ENCODE measurements at regions not wholly inside any gene's neighbourhood (a gene's known extent, or its start where the extent isn't known, plus 50 kb on each side); places are given as distances from the start of the nearest gene placed in this dataset.

GRCh38 chr5:4048398-4048797 is 452.8 kb downstream of the IRX1 start:
- Histone ChIP-seq H3K4me1 (no peaks in the 10 kb centered on the region), H3K36me3 (no peaks in the 10 kb centered on the region), H3K27ac (no peak overlapping the region), H3K4me3 (no peak overlapping the region), H3K9me3 (no peaks in the 10 kb centered on the region), H3K27me3 (no peaks in the 10 kb centered on the region)
- no peak for TF ChIP-seq POLR2A (IDR thresholded peaks at IDR 0.05)
- no peak for TF ChIP-seq CTCF (IDR thresholded peaks at IDR 0.05)
- TF ChIP-seq POLR2AphosphoS5 (IDR thresholded peaks at IDR 0.05), result no peak
- intact Hi-C loops (cut with DNase I; ENCODE audit: low total_unique reads), result no loop called here
- DNase-seq, result no peak
- WGBS, 5 donors, result 67 to 81% (median 77%) methylated on average over 4 of the region's 4 CpGs

- no peak for TF ChIP-seq EP300 (IDR thresholded peaks at IDR 0.05)
- no peak for TF ChIP-seq CTCF (IDR thresholded peaks at IDR 0.05)
- TF ChIP-seq POLR2AphosphoS5 (IDR thresholded peaks at IDR 0.05), result no peak
- TF ChIP-seq POLR2A (IDR thresholded peaks at IDR 0.05), result no peak
- no peaks in the 10 kb centered on the region for H3K4me1 ChIP-seq
- DNase-seq, result no peak
- intact Hi-C loops (cut with DNase I; ENCODE audit: low total_unique reads), result no loop called here
- no peak overlapping the region for H3K4me3 ChIP-seq
- WGBS, 5 donors, result 70 to 83% (median 81%) methylated on average over 6 of the region's 6 CpGs
- H3K27me3 ChIP-seq, result no peaks in the 10 kb centered on the region
- no peak overlapping the region for H3K27ac ChIP-seq
- no peaks in the 10 kb centered on the region for H3K9me3 ChIP-seq
- H3K36me3 ChIP-seq, result no peaks in the 10 kb centered on the region
Observed at GRCh38 chr5:4050203-4050602, 454.6 kb downstream of the IRX1 start.

- WGBS, 5 donors, result 68 to 81% (median 74%) methylated on average over 4 of the region's 4 CpGs
Observed at GRCh38 chr5:4053136-4053535, 457.5 kb downstream of the IRX1 start.

GRCh38 chr5:4054092-4054491 is 458.5 kb downstream of the IRX1 start:
- H3K27me3 ChIP-seq, result no peaks in the 10 kb centered on the region
- peak in 1 of 2 donors; percentile 32 for DNase-seq
- TF ChIP-seq POLR2AphosphoS5 (IDR thresholded peaks at IDR 0.05), result no peak
- TF ChIP-seq CTCF (IDR thresholded peaks at IDR 0.05), result no peak
- no peak for TF ChIP-seq POLR2A (IDR thresholded peaks at IDR 0.05)
- TF ChIP-seq EP300 (IDR thresholded peaks at IDR 0.05), result no peak
- no peak overlapping the region for H3K27ac ChIP-seq
- intact Hi-C loops (cut with DNase I; ENCODE audit: low total_unique reads), result no loop called here
- H3K4me3 ChIP-seq, result no peak overlapping the region
- no peaks in the 10 kb centered on the region for H3K9me3 ChIP-seq
- H3K4me1 ChIP-seq, result no peaks in the 10 kb centered on the region
- 42 to 64% (median 51%) methylated on average over 1 of the region's 1 CpG for WGBS, 5 donors
- no peaks in the 10 kb centered on the region for H3K36me3 ChIP-seq

More at GRCh38 chr5:4053136-4053535, 457.5 kb downstream of the IRX1 start:
- Histone ChIP-seq H3K27me3 (no peaks in the 10 kb centered on the region), H3K4me1 (no peaks in the 10 kb centered on the region), H3K4me3 (no peak overlapping the region), H3K27ac (no peak overlapping the region), H3K36me3 (no peaks in the 10 kb centered on the region), H3K9me3 (no peaks in the 10 kb centered on the region)
- TF ChIP-seq POLR2A (IDR thresholded peaks at IDR 0.05), result no peak
- no peak for TF ChIP-seq CTCF (IDR thresholded peaks at IDR 0.05)
- TF ChIP-seq EP300 (IDR thresholded peaks at IDR 0.05), result no peak
- TF ChIP-seq POLR2AphosphoS5 (IDR thresholded peaks at IDR 0.05), result no peak
- DNase-seq, result no peak
- intact Hi-C loops (cut with DNase I; ENCODE audit: low total_unique reads), result no loop called here
